BJ (cell line): ENCODE measurements at regions not wholly inside any gene's neighbourhood (a gene's known extent, or its start where the extent isn't known, plus 50 kb on each side); places are given as distances from the start of the nearest gene placed in this dataset.

Source experiments
- CTCF ChIA-PET: fragments of 350-600 bp; formaldehyde crosslinking; extraction: SDS; loops from one replicate; lab custom pipeline; 2021; ENCODE audit warnings: antibody characterized with exemption, inconsistent platforms; lab: Yijun Ruan, JAX
- POLR2A ChIA-PET: fragments of 300-600 bp; sonication (Branson Sonifier 250); formaldehyde crosslinking; extraction: SDS; loops from one replicate; lab custom pipeline; 2021; ENCODE audit warnings: antibody characterized with exemption; lab: Charles Lee
- DNase-seq: peaks from one replicate; pipeline ENCODE4 v3.0.0-alpha.2; 2011; ENCODE audit warnings: low read depth
- H3K27me3 ChIP-seq: 2 replicates; pipeline ENCODE4 v1.6.0; 2011; ENCODE audit warnings: low read length; ENCODE audit not compliant: control insufficient read depth, insufficient read depth
- H3K36me3 ChIP-seq: 2 replicates; pipeline ENCODE4 v1.5.1; 2011; ENCODE audit warnings: low read length; ENCODE audit not compliant: control insufficient read depth, insufficient read depth
- H3K4me3 ChIP-seq: 2 replicates; pipeline ENCODE4 v1.5.1; 2011; ENCODE audit warnings: low read depth, mild to moderate bottlenecking, control low read depth, low read length
- TF ChIP-seq, protein P1 (sequence below): IDR thresholded peaks from 2 replicates; pipeline ENCODE4 v1.5.1; 2011; ENCODE audit warnings: low read depth, mild to moderate bottlenecking, control low read depth, inconsistent platforms, low read length, moderate library complexity; ENCODE audit not compliant: insufficient read depth

DNA sequence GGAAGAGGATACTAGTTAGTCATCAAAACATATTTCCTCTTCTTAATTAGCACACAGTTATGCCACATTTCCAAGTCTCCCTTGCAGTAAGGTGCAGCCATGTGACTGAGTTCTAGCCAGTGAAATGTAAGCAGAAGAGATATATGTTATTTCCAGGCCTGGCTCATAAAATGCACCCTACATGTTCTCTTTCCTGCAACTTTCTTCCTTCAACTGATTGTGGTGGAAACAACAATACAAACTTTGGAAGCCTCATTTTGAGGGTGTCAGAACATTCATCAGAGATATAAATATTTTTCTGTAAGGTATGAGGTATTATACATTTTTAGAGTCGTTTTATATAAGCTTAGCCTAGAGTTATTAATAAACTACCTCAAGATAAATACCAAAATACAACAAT, 110.9 kb upstream of the PDE7B start:
- Histone ChIP-seq H3K36me3 (no peaks in the 10 kb centered on the region), H3K4me3 (no peak overlapping the region), H3K27me3 (no peaks in the 10 kb centered on the region)
- POLR2A ChIA-PET, result no interaction called here
- CTCF ChIA-PET, result no interaction called here
- no peak for DNase-seq
- TF ChIP-seq, protein P1, sequence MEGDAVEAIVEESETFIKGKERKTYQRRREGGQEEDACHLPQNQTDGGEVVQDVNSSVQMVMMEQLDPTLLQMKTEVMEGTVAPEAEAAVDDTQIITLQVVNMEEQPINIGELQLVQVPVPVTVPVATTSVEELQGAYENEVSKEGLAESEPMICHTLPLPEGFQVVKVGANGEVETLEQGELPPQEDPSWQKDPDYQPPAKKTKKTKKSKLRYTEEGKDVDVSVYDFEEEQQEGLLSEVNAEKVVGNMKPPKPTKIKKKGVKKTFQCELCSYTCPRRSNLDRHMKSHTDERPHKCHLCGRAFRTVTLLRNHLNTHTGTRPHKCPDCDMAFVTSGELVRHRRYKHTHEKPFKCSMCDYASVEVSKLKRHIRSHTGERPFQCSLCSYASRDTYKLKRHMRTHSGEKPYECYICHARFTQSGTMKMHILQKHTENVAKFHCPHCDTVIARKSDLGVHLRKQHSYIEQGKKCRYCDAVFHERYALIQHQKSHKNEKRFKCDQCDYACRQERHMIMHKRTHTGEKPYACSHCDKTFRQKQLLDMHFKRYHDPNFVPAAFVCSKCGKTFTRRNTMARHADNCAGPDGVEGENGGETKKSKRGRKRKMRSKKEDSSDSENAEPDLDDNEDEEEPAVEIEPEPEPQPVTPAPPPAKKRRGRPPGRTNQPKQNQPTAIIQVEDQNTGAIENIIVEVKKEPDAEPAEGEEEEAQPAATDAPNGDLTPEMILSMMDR, result no peak

DNA sequence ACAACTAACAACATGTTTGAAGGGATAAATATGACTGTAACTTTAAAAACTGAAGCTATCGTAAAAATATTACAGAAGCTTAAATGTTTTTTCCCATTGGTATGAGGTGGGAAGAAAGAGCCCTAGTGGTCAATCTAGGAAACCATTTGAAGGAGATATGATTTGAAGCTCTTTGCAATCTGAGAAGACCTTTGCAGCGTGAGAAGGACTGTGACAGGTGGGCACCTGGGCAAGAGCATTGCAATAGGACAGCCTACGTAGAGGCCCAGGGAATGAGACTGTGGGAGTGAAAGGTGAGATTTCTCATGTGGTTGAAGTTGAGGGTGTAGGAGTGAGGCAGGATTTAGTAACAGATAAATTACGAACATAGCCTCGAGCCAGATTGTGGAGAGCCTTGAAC, 108.0 kb upstream of the PDE7B start:
- no peaks in the 10 kb centered on the region for H3K36me3 ChIP-seq
- no peak for DNase-seq
- TF ChIP-seq, protein P1, result no peak
- H3K27me3 ChIP-seq, result no peaks in the 10 kb centered on the region
- H3K4me3 ChIP-seq, result no peak overlapping the region
- ChIA-PET POLR2A (no interaction called here), CTCF (interaction anchor here (1.0 to 1.4 kb wide), 3 partner anchors 52 to 483 kb away, joined by 3 read pairs; no protein-coding TSS in a partner anchor)

DNA sequence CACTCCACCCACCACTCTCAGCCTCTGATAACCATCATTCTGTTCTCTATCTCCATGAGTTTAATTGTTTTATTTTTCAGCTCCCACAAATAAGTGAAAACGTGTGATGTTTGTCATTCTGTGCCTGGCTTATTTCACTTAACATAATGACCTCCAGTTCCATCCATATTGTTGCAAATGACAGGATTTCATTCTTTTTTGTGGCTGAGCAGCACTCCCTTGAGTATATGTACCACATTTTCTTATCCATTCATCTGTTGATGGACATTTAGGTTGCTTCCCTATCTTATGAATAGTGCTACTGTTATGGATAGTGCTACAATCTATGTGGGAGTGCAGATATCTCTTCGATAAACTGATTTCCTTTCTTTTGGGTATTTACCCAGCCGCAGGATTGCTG, 103.3 kb upstream of the PDE7B start:
- H3K27me3 ChIP-seq, result no peaks in the 10 kb centered on the region
- no peak overlapping the region for H3K4me3 ChIP-seq
- no peak for DNase-seq
- TF ChIP-seq, protein P1, result no peak
- CTCF ChIA-PET, result no interaction called here
- POLR2A ChIA-PET, result no interaction called here
- H3K36me3 ChIP-seq, result no peaks in the 10 kb centered on the region

DNA sequence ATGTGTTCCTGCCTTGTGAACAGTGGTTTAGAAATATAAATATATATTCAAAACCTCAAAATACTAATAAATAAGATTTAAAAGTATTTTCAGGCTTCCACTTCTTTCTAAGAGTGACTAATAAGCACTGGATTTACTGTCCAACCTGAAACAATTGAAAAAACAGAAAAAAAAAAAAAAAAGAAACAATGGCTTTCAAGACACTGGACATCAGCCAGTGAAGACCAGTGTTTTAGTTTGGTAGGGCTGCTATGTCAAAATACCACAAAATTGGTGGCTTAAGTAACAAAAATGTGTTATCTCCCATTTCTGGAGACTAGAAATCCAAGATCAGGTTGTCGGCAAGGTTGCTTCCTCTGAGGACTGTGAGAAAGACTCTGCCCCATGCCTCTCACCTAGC, 101.4 kb upstream of the PDE7B start:
- DNase-seq, result no peak
- TF ChIP-seq, protein P1, result no peak
- H3K27me3 ChIP-seq, result no peaks in the 10 kb centered on the region
- H3K4me3 ChIP-seq, result no peak overlapping the region
- ChIA-PET POLR2A (no interaction called here), CTCF (no interaction called here)
- H3K36me3 ChIP-seq, result no peaks in the 10 kb centered on the region

DNA sequence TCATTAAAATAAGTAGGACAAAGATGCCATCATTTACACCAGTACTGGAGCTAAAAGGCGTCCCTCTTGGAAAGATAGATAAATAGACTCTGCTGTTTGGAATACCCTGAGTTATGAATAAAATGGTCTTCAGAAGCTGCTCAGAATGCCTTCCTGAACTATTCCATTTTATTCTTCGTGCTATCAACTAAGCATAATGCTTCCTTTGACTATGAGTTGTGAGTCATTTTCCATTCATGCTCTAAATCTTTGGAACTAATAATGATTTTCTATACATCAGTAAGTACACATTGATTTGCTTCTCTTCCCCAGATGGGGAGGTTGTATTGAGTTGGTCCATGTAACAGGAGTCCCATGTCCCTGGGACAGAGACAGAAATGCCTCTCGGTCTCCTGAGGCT, 98.3 kb upstream of the PDE7B start:
- no peak overlapping the region for H3K4me3 ChIP-seq
- DNase-seq, result no peak
- ChIA-PET POLR2A (no interaction called here), CTCF (no interaction called here)
- TF ChIP-seq, protein P1, result no peak
- no peaks in the 10 kb centered on the region for H3K27me3 ChIP-seq
- H3K36me3 ChIP-seq, result no peaks in the 10 kb centered on the region
